PC-9 (cell line): ENCODE measurements at regions not wholly inside any gene's neighbourhood (a gene's known extent, or its start where the extent isn't known, plus 50 kb on each side); places are given as distances from the start of the nearest gene placed in this dataset.

Experiments used
- BruUV-seq: library from RNA; stranded (reverse); fragments of 400-500 nt; replicated peaks from 2 replicates; lab custom pipeline; 2021; lab: Mats Ljungman, UMichigan
- CTCF ChIA-PET: fragments of 300-600 bp; sonication (Branson Sonifier 250); formaldehyde crosslinking; loops from one replicate; lab custom pipeline; 2022; ENCODE audit warnings: antibody characterized with exemption; lab: Charles Lee
- POLR2A ChIA-PET: fragments of 300-600 bp; sonication (Branson Sonifier 250); formaldehyde crosslinking; loops from one replicate; lab custom pipeline; 2022; ENCODE audit warnings: antibody characterized with exemption; ENCODE audit not compliant: unreplicated experiment; lab: Charles Lee
- DNase-seq, 2 experiments: peaks; one replicate each; pipeline versions ENCODE4 v3.0.0 to v3.0.0-alpha.2; 2015 to 2022; ENCODE audit warnings: mixed read lengths in 1 of 2
- H2AFZ ChIP-seq: fragments of 200-600 bp; sonication (generic); 2 replicates; pipeline ENCODE4 v1.8.1; 2017; ENCODE audit warnings: antibody characterized with exemption
- H3F3A ChIP-seq: fragments of 200-600 bp; sonication (generic); 2 replicates; pipeline ENCODE4 v1.8.1; 2017; ENCODE audit warnings: antibody characterized with exemption, mild to moderate bottlenecking, low read depth; ENCODE audit not compliant: insufficient read depth
- H3K27ac ChIP-seq: fragments of 200-600 bp; sonication (generic); 2 replicates; pipeline ENCODE4 v1.6.1; 2016; ENCODE audit warnings: mixed run types
- H3K27me3 ChIP-seq: fragments of 200-600 bp; sonication (generic); 2 replicates; pipeline ENCODE4 v1.6.1; 2016; ENCODE audit warnings: low read depth, mixed run types; ENCODE audit not compliant: insufficient read depth
- H3K36me3 ChIP-seq: fragments of 200-600 bp; sonication (generic); 2 replicates; pipeline ENCODE4 v1.6.1; 2016; ENCODE audit warnings: low read depth, mixed run types
- H3K4me1 ChIP-seq: fragments of 200-600 bp; sonication (generic); replicated peaks from 2 replicates; pipeline ENCODE4 v1.6.1; 2016; ENCODE audit warnings: mixed run types; ENCODE audit not compliant: insufficient read depth
- H3K4me2 ChIP-seq: fragments of 200-600 bp; sonication (generic); 2 replicates; pipeline ENCODE4 v1.6.1; 2017; ENCODE audit warnings: mixed run types
- H3K4me3 ChIP-seq: fragments of 200-600 bp; sonication (generic); 2 replicates; pipeline ENCODE4 v1.6.1; 2016; ENCODE audit warnings: mixed run types
- H3K79me2 ChIP-seq: fragments of 200-600 bp; sonication (generic); 2 replicates; pipeline ENCODE4 v1.6.1; 2017; ENCODE audit warnings: low read depth, mixed run types
- H3K9me2 ChIP-seq: fragments of 200-600 bp; sonication (generic); 2 replicates; pipeline ENCODE4 v1.8.1; 2017; ENCODE audit warnings: mild to moderate bottlenecking; ENCODE audit not compliant: insufficient read depth
- H3K9me3 ChIP-seq: fragments of 200-600 bp; sonication (generic); 2 replicates; pipeline ENCODE4 v1.8.1; 2016; ENCODE audit warnings: low read depth; ENCODE audit not compliant: insufficient read depth
- H4K20me1 ChIP-seq: fragments of 200-600 bp; sonication (generic); 2 replicates; pipeline ENCODE4 v1.8.1; 2017; ENCODE audit not compliant: insufficient read depth
- CTCF ChIP-seq: fragments of 200-600 bp; sonication (generic); conservative IDR thresholded peaks from 2 replicates; pipeline ENCODE4 v1.6.1; 2017; ENCODE audit warnings: mixed run types, antibody characterized with exemption, mild to moderate bottlenecking, moderate library complexity
- EZH2 ChIP-seq: fragments of 200-600 bp; sonication (generic); IDR thresholded peaks from 2 replicates; pipeline ENCODE4 v1.8.0; 2017; ENCODE audit warnings: antibody characterized with exemption, low read depth
- intact Hi-C: fragments of 100-400 bp; cut with micrococcal nuclease; formaldehyde crosslinking; loops from one replicate; pipeline ENCODE4 v1.10.0; 2022; ENCODE audit not compliant: unreplicated experiment

DNA sequence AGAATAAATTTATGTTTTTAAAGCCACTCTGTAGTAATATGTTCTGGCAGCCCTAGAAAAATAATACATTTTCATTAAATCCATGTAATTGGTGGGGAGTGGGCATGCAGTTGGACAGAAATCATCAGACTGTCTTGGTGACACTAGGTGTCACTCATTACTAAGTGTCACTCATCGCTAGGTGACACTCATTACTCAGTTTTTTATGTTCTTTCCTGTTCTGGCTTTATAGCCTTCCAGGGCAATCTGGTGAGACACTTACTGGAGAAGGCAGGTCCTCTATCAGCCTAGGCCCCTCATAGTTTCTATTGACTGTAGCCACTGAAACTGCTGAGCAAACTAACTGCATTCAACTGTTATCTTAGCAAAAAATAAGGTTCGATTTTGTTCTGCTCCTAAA lies 542.1 kb downstream of the SLITRK1 start:
- ChIA-PET POLR2A (no interaction called here), CTCF (no interaction called here)
- no peak for DNase-seq
- Histone ChIP-seq H3K27ac (no peak overlapping the region), H3K79me2 (no peaks in the 10 kb centered on the region), H2AFZ (no peak overlapping the region), H4K20me1 (no peaks in the 10 kb centered on the region), H3K36me3 (no peaks in the 10 kb centered on the region), H3K9me2 (no peaks in the 10 kb centered on the region), H3K27me3 (no peaks in the 10 kb centered on the region), H3K4me3 (no peak overlapping the region), H3K9me3 (no peaks in the 10 kb centered on the region), H3K4me2 (no peak overlapping the region), H3K4me1 (no peaks in the 10 kb centered on the region), H3F3A (no peaks in the 10 kb centered on the region)
- BruUV-seq, result no TSS peak
- TF ChIP-seq EZH2 (no peak), CTCF (no peak)
- intact Hi-C loops, result no loop called here

DNA sequence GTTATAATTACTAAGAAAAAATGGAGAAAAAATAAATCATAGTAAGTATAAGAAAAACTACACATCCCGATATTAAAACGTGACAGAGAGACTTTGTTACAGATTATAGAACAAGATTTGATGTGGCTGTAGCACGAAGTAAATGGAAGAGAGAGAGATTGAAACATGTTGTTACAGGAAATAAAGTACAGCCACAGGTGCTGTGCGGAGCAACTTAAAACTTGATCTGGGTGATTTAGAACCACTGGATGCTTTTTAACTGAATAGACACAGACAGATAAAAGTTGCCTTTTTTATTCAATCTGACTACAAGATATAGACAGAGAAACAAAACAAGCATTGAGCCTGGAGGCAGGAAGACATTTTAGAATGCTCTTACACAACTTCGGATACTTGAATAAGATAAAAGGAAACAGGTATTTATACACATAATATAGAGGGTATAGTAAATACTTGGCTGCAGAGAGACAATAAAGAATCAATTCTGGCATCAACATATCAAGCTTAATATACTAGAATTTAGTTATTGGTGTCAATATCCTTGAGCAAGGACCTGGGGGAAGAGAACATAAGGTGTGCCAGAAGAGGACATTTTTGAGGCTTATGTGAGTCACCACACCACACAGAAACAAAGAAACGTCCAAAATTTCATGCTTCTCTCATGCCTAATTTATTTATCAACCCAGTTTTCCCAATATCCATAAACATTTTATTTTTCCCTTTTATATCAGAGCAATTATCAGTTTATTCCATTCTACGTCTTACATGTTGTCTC lies 548.5 kb downstream of the SLITRK1 start:
- H3K9me2 ChIP-seq, result no peaks in the 10 kb centered on the region
- no peak overlapping the region for H3K4me3 ChIP-seq
- TF ChIP-seq EZH2 (no peak), CTCF (no peak)
- no peak overlapping the region for H3K4me2 ChIP-seq
- no peaks in the 10 kb centered on the region for H3K36me3 ChIP-seq
- intact Hi-C loops, result no loop called here
- no peaks in the 10 kb centered on the region for H3K4me1 ChIP-seq
- no peaks in the 10 kb centered on the region for H3K27me3 ChIP-seq
- H3F3A ChIP-seq, result no peaks in the 10 kb centered on the region
- H3K27ac ChIP-seq, result no peak overlapping the region
- no TSS peak for BruUV-seq
- H3K9me3 ChIP-seq, result no peaks in the 10 kb centered on the region
- H4K20me1 ChIP-seq, result no peaks in the 10 kb centered on the region
- no peak overlapping the region for H2AFZ ChIP-seq
- POLR2A ChIA-PET, result no interaction called here
- CTCF ChIA-PET, result no interaction called here
- H3K79me2 ChIP-seq, result no peaks in the 10 kb centered on the region
- no peak for DNase-seq

- H3F3A ChIP-seq, result no peaks in the 10 kb centered on the region
- no peaks in the 10 kb centered on the region for H3K79me2 ChIP-seq
- no peaks in the 10 kb centered on the region for H3K4me1 ChIP-seq
- intact Hi-C loops, result no loop called here
- H3K9me3 ChIP-seq, result no peaks in the 10 kb centered on the region
- no peaks in the 10 kb centered on the region for H4K20me1 ChIP-seq
- no peak overlapping the region for H3K4me3 ChIP-seq
- H3K27me3 ChIP-seq, result no peaks in the 10 kb centered on the region
- H3K27ac ChIP-seq, result no peak overlapping the region
- H3K9me2 ChIP-seq, result no peaks in the 10 kb centered on the region
- no peak for TF ChIP-seq CTCF
- TF ChIP-seq EZH2, result no peak
- H3K4me2 ChIP-seq, result no peak overlapping the region
- no TSS peak for BruUV-seq
- no peak for DNase-seq
- no peaks in the 10 kb centered on the region for H3K36me3 ChIP-seq
- H2AFZ ChIP-seq, result no peak overlapping the region
- ChIA-PET POLR2A (no interaction called here), CTCF (no interaction called here)
Measured at GRCh38 chr13:83332751-83333150, 549.5 kb downstream of the SLITRK1 start.
